GM21737 (cell line): ENCODE measurements at regions not wholly inside any gene's neighbourhood (a gene's known extent, or its start where the extent isn't known, plus 50 kb on each side); places are given as distances from the start of the nearest gene placed in this dataset.

Experiments
- ATAC-seq: cut with Tn5 transposase; IDR thresholded peaks from one replicate; pipeline ENCODE4 v1.9.1; 2021; ENCODE audit warnings: mild to moderate bottlenecking, moderate library complexity; ENCODE audit not compliant: unreplicated experiment

DNA sequence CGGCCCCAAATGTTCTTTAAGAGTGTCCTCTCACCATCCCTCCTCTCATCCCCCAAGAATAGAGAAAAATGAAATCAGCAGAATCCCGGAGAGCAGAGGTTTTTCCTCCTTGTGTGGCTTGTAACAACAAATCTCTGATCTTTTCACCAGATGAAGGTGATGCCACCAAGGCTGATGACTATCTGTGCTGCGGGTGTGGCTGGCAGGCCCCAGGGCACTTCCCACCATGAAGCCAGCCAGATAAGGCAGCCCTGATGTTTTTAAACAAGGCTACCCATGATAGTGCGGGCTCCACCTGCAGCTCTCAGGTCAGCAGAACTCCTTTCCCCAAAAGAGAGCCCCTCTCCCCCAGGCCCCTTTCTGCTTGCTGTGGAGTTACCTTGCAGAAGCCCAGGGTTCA, 58.0 kb upstream of the PARP11 start:
- ATAC-seq: no peak

GRCh38 chr12:3929875-3930615, 56.8 kb upstream of the PARP11 start:
- ATAC-seq: no peak

DNA sequence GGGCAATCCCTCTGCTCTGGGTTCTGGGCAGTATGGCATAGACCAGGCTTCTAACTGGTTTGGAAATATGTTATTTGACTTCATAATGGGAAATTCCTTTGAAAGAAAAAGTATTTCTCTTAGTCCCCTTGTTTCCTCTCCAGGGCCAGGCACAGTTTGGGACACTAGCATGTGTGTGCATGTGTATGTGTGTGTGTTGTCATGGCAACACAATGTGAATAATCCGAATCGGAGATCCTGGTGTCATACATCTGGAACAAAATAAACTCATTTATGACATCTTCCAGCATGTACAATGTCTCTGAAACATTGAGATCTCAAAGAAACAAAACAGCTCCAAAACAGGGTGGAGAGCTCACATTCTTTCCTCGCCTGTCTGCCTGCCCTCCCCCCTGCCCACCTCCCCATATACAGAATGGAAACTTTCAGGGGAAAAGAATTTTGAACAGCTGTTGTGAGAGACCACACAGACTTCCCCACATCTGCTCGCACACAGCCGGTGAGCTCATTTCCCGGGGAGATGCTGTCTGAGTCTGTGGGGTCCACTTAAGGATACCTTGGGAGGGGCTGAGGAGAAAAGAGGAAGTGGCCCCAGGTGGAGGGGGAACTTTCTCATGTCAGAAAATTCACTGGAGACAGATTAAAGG, 55.5 kb upstream of the PARP11 start:
- no peak for ATAC-seq

DNA sequence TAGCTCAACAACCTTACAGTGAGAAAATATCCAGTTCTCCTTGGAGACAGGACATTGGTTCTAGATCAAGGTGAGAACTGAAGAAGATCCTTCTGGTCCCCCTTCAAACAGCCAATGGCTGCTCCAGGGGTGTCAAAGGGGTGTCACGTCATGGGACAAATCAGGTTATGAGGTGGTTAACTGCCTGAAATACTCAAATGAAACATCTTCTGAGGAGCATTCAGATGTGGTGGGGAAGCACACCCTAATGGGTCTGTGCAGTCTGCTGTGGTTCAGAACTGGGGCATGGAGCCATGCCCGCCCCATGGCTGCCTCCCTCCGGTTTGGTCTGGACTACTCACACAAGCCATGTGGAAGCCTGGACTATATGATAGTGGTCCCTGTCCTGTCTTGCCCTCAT, 52.4 kb upstream of the PARP11 start:
- ATAC-seq: no peak

- ATAC-seq: no peak
Observed at GRCh38 chr12:3924761-3925160, 51.6 kb upstream of the PARP11 start.

DNA sequence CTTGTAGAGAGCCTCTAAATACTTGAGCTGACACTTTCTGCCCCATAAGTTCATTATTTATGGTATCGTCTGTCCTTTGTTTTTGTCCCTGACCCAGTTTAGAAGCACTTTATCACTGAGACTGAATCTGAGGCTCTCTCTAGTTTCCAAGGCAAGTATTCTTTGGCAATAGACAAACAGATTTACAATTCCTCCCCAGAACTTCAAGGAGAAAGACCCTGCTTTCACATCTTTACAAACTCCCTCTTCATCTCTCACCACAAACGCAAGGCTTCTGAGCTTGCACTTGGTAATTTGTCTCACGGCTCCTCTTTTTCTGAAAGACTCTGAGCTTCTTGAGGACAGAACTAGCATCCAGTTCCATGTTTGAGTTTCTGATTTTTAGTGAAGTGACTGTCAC, 49.8 kb upstream of the PARP11 start:
- no peak for ATAC-seq
